ENCODE measurements at regions not wholly inside any gene's neighbourhood (a gene's known extent, or its start where the extent isn't known, plus 50 kb on each side); places are given as distances from the start of the nearest gene placed in this dataset.

GRCh38 chr3:95297581-95297980, 1234.7 kb downstream of the NSUN3 start (continued):
- TF ChIP-seq ZNF425 (CRISPR knock-in tag; conservative IDR thresholded peaks at IDR 0.05) (no peak), ZBTB21 (CRISPR knock-in tag; IDR thresholded peaks at IDR 0.05; ENCODE audit: borderline replicate concordance) (no peak), NFYB (CRISPR knock-in tag; conservative IDR thresholded peaks at IDR 0.05; ENCODE audit: low read depth) (no peak), E2F4 (CRISPR knock-in tag; IDR thresholded peaks at IDR 0.05; ENCODE audit: borderline replicate concordance, low read depth) (no peak), ZNF281 (CRISPR knock-in tag; IDR thresholded peaks at IDR 0.05) (no peak), MLX (CRISPR knock-in tag; IDR thresholded peaks at IDR 0.05) (no peak), CREB1 (CRISPR knock-in tag; IDR thresholded peaks at IDR 0.05) (no peak), E2F1 (CRISPR knock-in tag; IDR thresholded peaks at IDR 0.05) (no peak)

GRCh38 chr3:95302044-95302443, 1239.2 kb downstream of the NSUN3 start:
- ATAC-seq (no peak), DNase-seq (ENCODE audit: low spot score) (no peak)
- no peaks in the 10 kb centered on the region for H3K9me3 Mint-ChIP-seq
- no peak overlapping the region for H3K4me3 Mint-ChIP-seq
- CTCF ChIA-PET = no interaction called here
- no peaks in the 10 kb centered on the region for H3K36me3 Mint-ChIP-seq
- no peaks in the 10 kb centered on the region for H3K4me1 Mint-ChIP-seq
- H3K27me3 Mint-ChIP-seq (ENCODE audit: low read depth) = no peaks in the 10 kb centered on the region
- TF ChIP-seq NR2C2 (CRISPR knock-in tag; IDR thresholded peaks at IDR 0.05) (no peak), SMAD4 (CRISPR knock-in tag; IDR thresholded peaks at IDR 0.05) (no peak), ZNF317 (CRISPR knock-in tag; IDR thresholded peaks at IDR 0.05; ENCODE audit: borderline replicate concordance, low read depth) (no peak), OVOL2 (CRISPR knock-in tag; IDR thresholded peaks at IDR 0.05; ENCODE audit: borderline replicate concordance) (no peak), ZNF425 (CRISPR knock-in tag; conservative IDR thresholded peaks at IDR 0.05) (no peak), ATF1 (CRISPR knock-in tag; IDR thresholded peaks at IDR 0.05) (no peak)
- H3K27ac Mint-ChIP-seq = no peak overlapping the region
- POLR2A ChIA-PET = no interaction called here

- Mint-ChIP-seq H3K9me3 (peaks cover 10% of the 10 kb centered on the region), H3K27me3 (ENCODE audit: low read depth) (no peaks in the 10 kb centered on the region), H3K27ac (no peak overlapping the region), H3K36me3 (peaks cover 6% of the 10 kb centered on the region), H3K4me3 (no peak overlapping the region), H3K4me1 (peaks cover 3% of the 10 kb centered on the region; the same call in 1 of the 2 replicates)
- TF ChIP-seq ZNF232 (CRISPR knock-in tag; IDR thresholded peaks at IDR 0.05) (no peak), IRF2 (CRISPR knock-in tag; IDR thresholded peaks at IDR 0.05; ENCODE audit: borderline replicate concordance, low read depth) (no peak), TP53 (CRISPR knock-in tag; IDR thresholded peaks at IDR 0.05) (no peak), OVOL2 (CRISPR knock-in tag; IDR thresholded peaks at IDR 0.05; ENCODE audit: borderline replicate concordance) (no peak), ERG (CRISPR knock-in tag; IDR thresholded peaks at IDR 0.05) (no peak), USF1 (CRISPR knock-in tag; IDR thresholded peaks at IDR 0.05) (no peak), EMX1 (CRISPR knock-in tag; IDR thresholded peaks at IDR 0.05) (no peak), CDX4 (CRISPR knock-in tag; IDR thresholded peaks at IDR 0.05; ENCODE audit: borderline replicate concordance) (no peak)
- ATAC-seq (no peak), DNase-seq (ENCODE audit: low spot score) (no peak)
- ChIA-PET POLR2A (no interaction called here), CTCF (no interaction called here)
These were observed 1247.7 kb downstream of the NSUN3 start for GRCh38 chr3:95310560-95310959.

Data from WTC11 (cell line).